IgD-negative memory B cell (primary cell): ENCODE measurements at regions not wholly inside any gene's neighbourhood (a gene's known extent, or its start where the extent isn't known, plus 50 kb on each side); places are given as distances from the start of the nearest gene placed in this dataset.
"Not testable (repeated sequence)": the region's sequence is repeated elsewhere in the genome, so short reads cannot be mapped to it uniquely, and the experiment has no call there.

Experiments used
- H3K27ac Mint-ChIP-seq, 3 donors: one replicate each; pipeline ENCODE4 v1.8.0; 2020 to 2022; ENCODE audit warnings: mild to moderate bottlenecking in 3 of 3, mixed read lengths in 3 of 3, moderate library complexity in 1 of 3
- H3K27me3 Mint-ChIP-seq: one replicate; pipeline ENCODE4 v1.8.0; 2021; ENCODE audit warnings: mixed read lengths
- H3K36me3 Mint-ChIP-seq: one replicate; pipeline ENCODE4 v1.8.0; 2020; ENCODE audit warnings: mild to moderate bottlenecking, mixed read lengths
- H3K4me1 Mint-ChIP-seq, 3 donors: one replicate each; pipeline ENCODE4 v1.8.0; 2020 to 2022; ENCODE audit warnings: mixed read lengths in 3 of 3, mild to moderate bottlenecking in 1 of 3
- H3K4me3 Mint-ChIP-seq, 4 donors: one replicate each; pipeline ENCODE4 v1.8.0; 2020 to 2022; ENCODE audit warnings: mild to moderate bottlenecking in 4 of 4, mixed read lengths in 4 of 4, moderate library complexity in 3 of 4
- H3K9me3 Mint-ChIP-seq, 3 donors: one replicate each; pipeline ENCODE4 v1.8.0; 2020 to 2021; ENCODE audit warnings: mixed read lengths in 3 of 3, mild to moderate bottlenecking in 1 of 3

GRCh38 chr4:78704981-78705683 lies 71.0 kb upstream of the BMP2K start:
- peaks cover 0 to 11% (median 6%) of the 10 kb centered on the region in 3 donors for H3K9me3 Mint-ChIP-seq
- H3K36me3 Mint-ChIP-seq: peaks cover 3% of the 10 kb centered on the region
- H3K27ac Mint-ChIP-seq: peak overlapping the region in 2 of 3 donors; percentile 55 to 65
- H3K4me3 Mint-ChIP-seq: peak overlapping the region in 1 of 4 donors; percentile 49
- H3K27me3 Mint-ChIP-seq: no peaks in the 10 kb centered on the region
- peaks cover 30 to 39% (median 38%) of the 10 kb centered on the region in 3 donors for H3K4me1 Mint-ChIP-seq

DNA sequence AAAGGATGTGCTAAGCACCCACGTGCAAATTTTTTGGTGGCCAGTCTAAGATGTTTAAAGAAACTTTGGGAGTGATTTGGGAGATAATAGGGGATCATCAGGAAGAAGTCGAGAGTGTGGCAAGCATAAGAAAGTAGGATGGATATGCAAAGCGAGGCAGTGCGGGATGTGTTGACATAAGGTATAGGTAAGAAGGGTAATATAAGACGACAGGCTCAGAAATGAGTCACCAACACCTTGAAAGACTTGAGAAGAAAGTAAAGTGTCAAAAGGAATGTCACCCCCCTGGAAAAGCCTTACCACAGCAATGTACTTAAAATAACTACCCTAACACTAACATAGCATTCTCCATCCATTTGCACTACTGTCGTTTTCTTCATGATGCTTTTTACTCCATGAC lies 69.8 kb upstream of the BMP2K start:
- Mint-ChIP-seq H3K9me3 (peaks cover 0 to 11% (median 6%) of the 10 kb centered on the region in 3 donors), H3K4me3 (peak overlapping the region in 1 of 4 donors; percentile 5), H3K36me3 (peaks cover 3% of the 10 kb centered on the region), H3K27ac (peak overlapping the region; percentile 55 to 96 (median 92)), H3K27me3 (no peaks in the 10 kb centered on the region), H3K4me1 (peaks cover 30 to 39% (median 34%) of the 10 kb centered on the region in 3 donors)

GRCh38 chr4:78707268-78707667 lies 68.9 kb upstream of the BMP2K start:
- peak overlapping the region; percentile 85 to 96 (median 92) for H3K27ac Mint-ChIP-seq
- peaks cover 0 to 11% (median 6%) of the 10 kb centered on the region in 3 donors for H3K9me3 Mint-ChIP-seq
- no peaks in the 10 kb centered on the region for H3K27me3 Mint-ChIP-seq
- H3K36me3 Mint-ChIP-seq: peaks cover 3% of the 10 kb centered on the region
- H3K4me3 Mint-ChIP-seq: peak overlapping the region; percentile 60 to 91 (median 73)
- peaks cover 26 to 39% (median 32%) of the 10 kb centered on the region in 3 donors for H3K4me1 Mint-ChIP-seq

DNA sequence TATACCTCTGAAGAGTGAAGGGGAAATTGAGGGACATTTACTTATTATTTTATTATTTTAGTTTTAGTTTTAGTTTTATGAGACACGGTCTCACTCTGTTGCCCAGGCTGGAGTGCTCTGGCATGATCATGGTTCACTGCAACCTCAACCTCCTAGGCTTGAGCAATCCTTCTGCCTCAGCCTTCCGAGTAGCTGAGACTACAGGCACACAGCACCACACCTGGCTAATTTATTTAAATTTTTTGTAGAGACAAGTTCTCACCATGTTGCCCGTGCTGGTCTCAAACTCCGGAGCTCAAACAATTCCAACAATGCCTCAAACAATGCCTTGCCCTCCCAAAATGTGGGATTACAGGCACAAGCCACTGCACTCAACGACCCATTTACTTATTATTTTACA lies 68.4 kb upstream of the BMP2K start:
- no peaks in the 10 kb centered on the region for H3K27me3 Mint-ChIP-seq
- H3K4me1 Mint-ChIP-seq: peaks cover 26 to 39% (median 32%) of the 10 kb centered on the region in 3 donors
- H3K36me3 Mint-ChIP-seq: no peaks in the 10 kb centered on the region
- H3K27ac Mint-ChIP-seq: peak overlapping the region; percentile 85 to 96 (median 92)
- H3K9me3 Mint-ChIP-seq: peaks cover 0 to 6% (median under 1%) of the 10 kb centered on the region in 3 donors
- peak overlapping the region; percentile 60 to 91 (median 73) for H3K4me3 Mint-ChIP-seq

- H3K4me1 Mint-ChIP-seq: peaks cover 18 to 19% (median 18%) of the 10 kb centered on the region in 3 donors
- no peak overlapping the region for H3K27ac Mint-ChIP-seq
- no peaks in the 10 kb centered on the region for H3K36me3 Mint-ChIP-seq
- H3K27me3 Mint-ChIP-seq: no peaks in the 10 kb centered on the region
- no peaks in the 10 kb centered on the region for H3K9me3 Mint-ChIP-seq
- H3K4me3 Mint-ChIP-seq: no peak overlapping the region
These were observed 65.6 kb upstream of the BMP2K start for GRCh38 chr4:78710536-78710935.

GRCh38 chr4:78711676-78712075 lies 64.5 kb upstream of the BMP2K start:
- no peak overlapping the region for H3K4me3 Mint-ChIP-seq
- H3K36me3 Mint-ChIP-seq: no peaks in the 10 kb centered on the region
- H3K4me1 Mint-ChIP-seq: peaks cover 9 to 13% (median 10%) of the 10 kb centered on the region in 3 donors
- no peaks in the 10 kb centered on the region for H3K9me3 Mint-ChIP-seq
- H3K27me3 Mint-ChIP-seq: no peaks in the 10 kb centered on the region
- H3K27ac Mint-ChIP-seq: no peak overlapping the region

GRCh38 chr4:78714598-78714997 lies 61.6 kb upstream of the BMP2K start:
- not testable (repeated sequence) for H3K36me3 Mint-ChIP-seq, H3K4me1 Mint-ChIP-seq, H3K27ac Mint-ChIP-seq, H3K27me3 Mint-ChIP-seq, H3K9me3 Mint-ChIP-seq, H3K4me3 Mint-ChIP-seq

DNA sequence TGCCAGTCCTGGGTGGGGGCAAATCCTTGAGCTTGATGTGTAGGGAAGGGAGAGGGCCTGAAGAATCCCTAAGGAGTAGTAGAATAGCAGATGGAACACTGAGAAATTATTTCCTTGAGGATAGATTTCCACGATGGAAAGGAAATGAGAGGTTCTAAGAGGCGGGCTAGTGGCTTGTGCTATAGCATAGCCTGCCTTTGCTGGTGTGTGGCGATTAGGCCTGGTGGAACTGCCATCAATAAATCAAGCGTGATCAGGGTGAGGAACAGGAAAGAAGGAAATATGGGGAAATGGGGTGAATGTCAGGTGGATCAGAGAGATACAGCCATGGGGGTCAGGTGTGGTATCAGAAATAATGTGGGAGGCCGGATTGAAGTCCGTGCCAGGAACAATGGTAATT lies 60.8 kb upstream of the BMP2K start:
- not testable (repeated sequence) for H3K4me1 Mint-ChIP-seq, H3K9me3 Mint-ChIP-seq, H3K36me3 Mint-ChIP-seq, H3K27me3 Mint-ChIP-seq, H3K27ac Mint-ChIP-seq, H3K4me3 Mint-ChIP-seq

- not testable (repeated sequence) for H3K9me3 Mint-ChIP-seq, H3K36me3 Mint-ChIP-seq, H3K27ac Mint-ChIP-seq, H3K27me3 Mint-ChIP-seq, H3K4me3 Mint-ChIP-seq
- H3K4me1 Mint-ChIP-seq: peaks cover 17 to 29% (median 18%) of the 10 kb centered on the region in 3 donors
These were observed 58.4 kb upstream of the BMP2K start for GRCh38 chr4:78717712-78718111.

GRCh38 chr4:78720204-78720603 lies 55.9 kb upstream of the BMP2K start:
- Mint-ChIP-seq H3K27ac (peak overlapping the region in 1 of 3 donors; percentile 89), H3K27me3 (no peaks in the 10 kb centered on the region), H3K36me3 (no peaks in the 10 kb centered on the region), H3K4me3 (peak overlapping the region in 1 of 4 donors; percentile 49), H3K4me1 (peaks cover 18 to 38% (median 20%) of the 10 kb centered on the region in 3 donors), H3K9me3 (no peaks in the 10 kb centered on the region)

GRCh38 chr4:78720994-78721677 lies 55.0 kb upstream of the BMP2K start:
- no peaks in the 10 kb centered on the region for H3K36me3 Mint-ChIP-seq

GRCh38 chr4:78721747-78722146 lies 54.4 kb upstream of the BMP2K start:
- no peaks in the 10 kb centered on the region for H3K9me3 Mint-ChIP-seq
- no peaks in the 10 kb centered on the region for H3K27me3 Mint-ChIP-seq
- H3K27ac Mint-ChIP-seq: no peak overlapping the region
- H3K4me1 Mint-ChIP-seq: peaks cover 21 to 47% (median 22%) of the 10 kb centered on the region in 3 donors
- no peak overlapping the region for H3K4me3 Mint-ChIP-seq
- H3K36me3 Mint-ChIP-seq: no peaks in the 10 kb centered on the region

More at GRCh38 chr4:78720994-78721677, 55.0 kb upstream of the BMP2K start:
- Mint-ChIP-seq H3K4me1 (peaks cover 18 to 41% (median 20%) of the 10 kb centered on the region in 3 donors), H3K27me3 (no peaks in the 10 kb centered on the region), H3K9me3 (no peaks in the 10 kb centered on the region), H3K4me3 (peak overlapping the region in 3 of 4 donors; percentile 67 to 92 (median 90)), H3K27ac (peak overlapping the region in 2 of 3 donors; percentile 89)

DNA sequence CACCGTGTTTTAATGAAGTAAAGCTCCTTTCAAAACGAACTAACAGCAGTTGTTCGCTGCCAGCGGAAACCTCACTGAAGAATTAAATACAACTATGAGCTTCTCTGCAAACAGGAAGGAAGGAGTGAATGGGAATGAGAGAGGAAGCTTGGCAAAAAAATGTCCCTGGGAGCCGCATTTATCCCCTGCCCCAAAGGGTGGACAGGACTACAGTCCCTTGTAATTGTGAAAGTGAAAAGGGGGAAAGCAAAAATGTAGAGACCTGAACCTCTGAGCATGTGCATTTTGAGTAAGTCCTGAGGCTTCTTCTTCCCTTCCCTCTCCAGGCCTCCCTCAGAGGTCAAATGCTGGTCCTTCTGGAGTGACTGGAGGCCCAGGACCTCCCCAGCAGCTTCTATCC lies 53.8 kb upstream of the BMP2K start:
- Mint-ChIP-seq H3K9me3 (no peaks in the 10 kb centered on the region), H3K27ac (no peak overlapping the region), H3K36me3 (no peaks in the 10 kb centered on the region), H3K4me1 (peaks cover 21 to 48% (median 26%) of the 10 kb centered on the region in 3 donors), H3K4me3 (peak overlapping the region in 1 of 4 donors; percentile 22), H3K27me3 (no peaks in the 10 kb centered on the region)

DNA sequence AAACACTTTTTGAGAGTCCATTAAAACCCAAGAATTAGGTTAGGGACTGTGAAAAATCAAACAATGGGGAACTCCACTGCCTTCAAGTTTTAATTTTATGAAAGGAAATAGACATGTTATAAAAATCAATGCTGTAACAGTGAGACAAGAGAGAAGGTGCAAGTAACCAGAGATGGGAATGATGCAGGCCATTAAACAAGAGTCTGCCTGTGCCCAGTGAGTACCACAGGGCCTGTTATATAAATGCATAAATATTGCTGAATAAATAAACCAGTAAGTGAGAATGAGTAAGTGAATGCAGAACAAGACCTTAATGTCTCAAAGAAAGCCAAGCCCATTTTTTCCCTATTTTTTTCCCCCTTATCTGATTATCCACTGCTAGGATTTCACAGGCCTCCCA lies 53.3 kb upstream of the BMP2K start:
- Mint-ChIP-seq H3K36me3 (no peaks in the 10 kb centered on the region), H3K9me3 (no peaks in the 10 kb centered on the region), H3K27me3 (no peaks in the 10 kb centered on the region), H3K4me1 (peaks cover 21 to 48% (median 27%) of the 10 kb centered on the region in 3 donors), H3K27ac (no peak overlapping the region), H3K4me3 (no peak overlapping the region)
